Testis (tissue), 2 donors: ENCODE measurements at regions not wholly inside any gene's neighbourhood (a gene's known extent, or its start where the extent isn't known, plus 50 kb on each side); places are given as distances from the start of the nearest gene placed in this dataset.

Experiments used
- DNase-seq: peaks from one replicate; pipeline ENCODE4 v3.0.0-alpha.2; 2019
- H3K27ac ChIP-seq, 2 donors: fragments of 200-600 bp; sonication (generic); one replicate each; pipeline ENCODE4 v1.5.1; 2019
- H3K27me3 ChIP-seq: fragments of 200-600 bp; sonication (generic); one replicate; pipeline ENCODE4 v1.5.1; 2019
- H3K36me3 ChIP-seq: fragments of 200-600 bp; sonication (generic); one replicate; pipeline ENCODE4 v1.5.1; 2017; ENCODE audit warnings: low read depth; ENCODE audit errors: missing control alignments
- H3K4me1 ChIP-seq: fragments of 200-600 bp; sonication (generic); one replicate; pipeline ENCODE4 v1.5.1; 2019
- H3K4me3 ChIP-seq, 2 donors: fragments of 200-600 bp; sonication (generic); one replicate each; pipeline ENCODE4 v1.5.1; 2017 to 2019
- H3K9me3 ChIP-seq: fragments of 200-600 bp; sonication (generic); one replicate; pipeline ENCODE4 v1.5.1; 2017
- CTCF ChIP-seq, 3 experiments: fragments of 450-650 bp in 2 of 3; fragments of 200-600 bp in 1 of 3; sonication (generic) in 1 of 3; IDR thresholded peaks; one replicate each; pipeline ENCODE4 v1.5.1; 2016 to 2019; ENCODE audit warnings: antibody characterized with exemption in 3 of 3, mild to moderate bottlenecking in 2 of 3, moderate library complexity in 1 of 3
- POLR2A ChIP-seq: fragments of 450-650 bp; IDR thresholded peaks from one replicate; pipeline ENCODE4 v1.6.1; 2017; ENCODE audit warnings: antibody characterized with exemption, mild to moderate bottlenecking, moderate library complexity
- WGBS, 2 donors: methylation state at CpG; one replicate each; pipeline ENCODE4 v1.1.5; 2018; 5-methylcytosine and 5-hydroxymethylcytosine counted together
- intact Hi-C: fragments of 100-400 bp; cut with DNase I; formaldehyde crosslinking; loops from one replicate; pipeline ENCODE4 v1.15.1; 2023; ENCODE audit warnings: low total_unique reads

DNA sequence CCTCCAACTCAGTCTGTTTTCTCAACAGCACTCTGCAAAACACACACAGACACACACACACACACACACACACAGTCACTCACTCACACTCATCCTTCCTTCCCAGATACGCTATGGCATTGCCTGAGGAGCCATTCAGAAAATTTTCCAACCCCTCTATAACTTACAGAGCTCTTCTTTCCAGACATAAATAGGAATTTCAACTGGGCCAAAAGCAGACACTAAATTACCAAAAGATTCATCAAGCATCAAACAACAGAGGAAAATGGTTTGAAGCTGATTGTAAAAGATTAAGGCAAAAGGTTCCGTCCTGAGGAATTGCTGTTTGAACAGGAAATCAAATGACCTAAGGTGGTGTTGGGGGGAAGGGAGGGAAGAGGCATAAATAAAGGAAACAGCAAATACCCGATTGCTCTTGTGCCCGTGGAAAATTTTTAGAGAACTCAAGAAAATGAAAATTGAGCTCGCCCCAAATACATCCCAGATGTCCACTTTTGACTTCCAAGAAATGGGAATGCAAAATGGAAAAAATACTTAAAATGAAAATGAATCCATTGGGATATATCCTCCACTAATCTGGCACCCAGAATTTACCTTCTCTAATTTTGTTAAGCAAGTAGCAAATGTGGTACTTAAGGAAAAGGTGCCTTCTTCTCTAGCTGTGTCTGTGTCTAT, 183.6 kb downstream of the QDPR start:
- DNase-seq, result no peak
- H3K36me3 ChIP-seq, result no peaks in the 10 kb centered on the region
- no peak overlapping the region for H3K4me3 ChIP-seq
- peaks cover 8% of the 10 kb centered on the region for H3K4me1 ChIP-seq
- 59 to 60% methylated on average over 5 of the region's 5 CpGs for WGBS, 2 donors
- no peaks in the 10 kb centered on the region for H3K9me3 ChIP-seq
- H3K27me3 ChIP-seq, result no peaks in the 10 kb centered on the region
- intact Hi-C loops, result no loop called here
- H3K27ac ChIP-seq, result no peak overlapping the region
- TF ChIP-seq POLR2A, result no peak
- TF ChIP-seq CTCF (IDR thresholded peaks at IDR 0.05), result no peak

GRCh38 chr4:17327591-17327990, 184.3 kb downstream of the QDPR start:
- H3K27me3 ChIP-seq, result no peaks in the 10 kb centered on the region
- WGBS, 2 donors, result 57 to 78% methylated on average over 6 of the region's 6 CpGs

GRCh38 chr4:17326756-17327155, 185.1 kb downstream of the QDPR start:
- 81 to 85% methylated on average over 2 of the region's 2 CpGs for WGBS, 2 donors
- no peaks in the 10 kb centered on the region for H3K9me3 ChIP-seq
- no peaks in the 10 kb centered on the region for H3K36me3 ChIP-seq
- DNase-seq, result no peak
- H3K27ac ChIP-seq, result no peak overlapping the region
- no peak overlapping the region for H3K4me3 ChIP-seq
- intact Hi-C loops, result no loop called here
- TF ChIP-seq POLR2A (no peak), CTCF (IDR thresholded peaks at IDR 0.05) (no peak)
- H3K4me1 ChIP-seq, result peaks cover 8% of the 10 kb centered on the region
- no peaks in the 10 kb centered on the region for H3K27me3 ChIP-seq

More at GRCh38 chr4:17327591-17327990, 184.3 kb downstream of the QDPR start:
- no peak for TF ChIP-seq POLR2A
- no peak for TF ChIP-seq CTCF (IDR thresholded peaks at IDR 0.05)
- H3K4me1 ChIP-seq, result peaks cover 8% of the 10 kb centered on the region
- H3K9me3 ChIP-seq, result no peaks in the 10 kb centered on the region
- DNase-seq, result no peak
- intact Hi-C loops, result no loop called here
- no peak overlapping the region for H3K4me3 ChIP-seq
- no peaks in the 10 kb centered on the region for H3K36me3 ChIP-seq
- H3K27ac ChIP-seq, result no peak overlapping the region

- no peak for TF ChIP-seq POLR2A
- TF ChIP-seq CTCF (IDR thresholded peaks at IDR 0.05), result no peak
- H3K27me3 ChIP-seq, result no peaks in the 10 kb centered on the region
- intact Hi-C loops, result no loop called here
- WGBS, 2 donors, result 89 to 94% methylated on average over 2 of the region's 2 CpGs
- peaks cover 8% of the 10 kb centered on the region for H3K4me1 ChIP-seq
- H3K36me3 ChIP-seq, result no peaks in the 10 kb centered on the region
- DNase-seq, result no peak
- no peak overlapping the region for H3K4me3 ChIP-seq
- H3K27ac ChIP-seq, result no peak overlapping the region
- no peaks in the 10 kb centered on the region for H3K9me3 ChIP-seq
These were observed 186.8 kb downstream of the QDPR start for GRCh38 chr4:17325098-17325497.

DNA sequence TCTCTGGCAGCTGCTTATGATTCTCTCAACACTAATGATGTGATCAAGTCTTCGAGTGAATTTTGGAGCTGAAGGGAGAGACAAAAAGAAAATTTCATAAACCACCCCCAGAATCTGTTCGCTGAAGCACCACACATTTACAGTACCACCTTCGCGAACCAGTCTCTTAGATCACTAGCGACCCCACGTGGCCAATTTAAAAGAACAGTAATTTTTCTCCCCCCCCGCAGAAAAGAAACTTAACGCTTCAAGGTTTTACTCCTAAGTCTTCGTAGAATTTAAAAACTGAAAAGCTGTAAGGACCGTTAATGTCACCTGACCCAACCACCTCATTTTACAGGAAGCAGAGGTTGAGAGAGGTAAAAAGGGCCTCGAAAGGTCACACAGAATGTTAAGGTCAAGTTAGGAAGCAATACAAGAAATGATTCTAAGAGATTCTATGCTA, 187.5 kb downstream of the QDPR start:
- intact Hi-C loops, result no loop called here
- peak; percentile 68 for DNase-seq
- 6 to 9% methylated on average over 11 of the region's 11 CpGs for WGBS, 2 donors
- Histone ChIP-seq H3K27me3 (no peaks in the 10 kb centered on the region), H3K4me1 (peaks cover 8% of the 10 kb centered on the region), H3K4me3 (no peak overlapping the region), H3K9me3 (no peaks in the 10 kb centered on the region), H3K27ac (peak overlapping the region in 1 of 2 donors; percentile 12), H3K36me3 (no peaks in the 10 kb centered on the region)
- TF ChIP-seq CTCF (IDR thresholded peaks at IDR 0.05), result peak; percentile 60 to 77 (median 76)
- no peak for TF ChIP-seq POLR2A
